Stimulated activated naive CD8-positive, alpha-beta T cell treated with anti-CD3 and anti-CD28 coated beads, Interleukin-15, amount 100 ng/mL, for 72 hours (primary cell): ENCODE measurements at regions not wholly inside any gene's neighbourhood (a gene's known extent, or its start where the extent isn't known, plus 50 kb on each side); places are given as distances from the start of the nearest gene placed in this dataset.
"Not testable (repeated sequence)": the region's sequence is repeated elsewhere in the genome, so short reads cannot be mapped to it uniquely, and the experiment has no call there.

Experiments
- ATAC-seq: fragments of 150-1000 bp; cut with Tn5 transposase; 2 replicates; pipeline ENCODE4 v1.10.0; 2021; ENCODE audit warnings: mild to moderate bottlenecking, moderate library complexity
- DNase-seq, 2 donors: peaks; one replicate each; pipeline ENCODE4 v3.0.0; 2021 to 2022
- H3K27ac Mint-ChIP-seq, 2 donors: one replicate each; pipeline ENCODE4 v1.8.0; 2022; ENCODE audit warnings: mild to moderate bottlenecking in 2 of 2, mixed read lengths in 2 of 2, moderate library complexity in 2 of 2
- H3K27me3 Mint-ChIP-seq: one replicate; pipeline ENCODE4 v1.8.0; 2022; ENCODE audit warnings: mixed read lengths
- H3K4me1 Mint-ChIP-seq: one replicate; pipeline ENCODE4 v1.8.0; 2022; ENCODE audit warnings: mild to moderate bottlenecking, mixed read lengths
- H3K4me3 Mint-ChIP-seq, 2 donors: one replicate each; pipeline ENCODE4 v1.8.0; 2022; ENCODE audit warnings: mild to moderate bottlenecking in 2 of 2, mixed read lengths in 2 of 2, moderate library complexity in 1 of 2
- H3K9me3 Mint-ChIP-seq, 2 donors: one replicate each; pipeline ENCODE4 v1.8.0; 2022; ENCODE audit warnings: mixed read lengths in 2 of 2

DNA sequence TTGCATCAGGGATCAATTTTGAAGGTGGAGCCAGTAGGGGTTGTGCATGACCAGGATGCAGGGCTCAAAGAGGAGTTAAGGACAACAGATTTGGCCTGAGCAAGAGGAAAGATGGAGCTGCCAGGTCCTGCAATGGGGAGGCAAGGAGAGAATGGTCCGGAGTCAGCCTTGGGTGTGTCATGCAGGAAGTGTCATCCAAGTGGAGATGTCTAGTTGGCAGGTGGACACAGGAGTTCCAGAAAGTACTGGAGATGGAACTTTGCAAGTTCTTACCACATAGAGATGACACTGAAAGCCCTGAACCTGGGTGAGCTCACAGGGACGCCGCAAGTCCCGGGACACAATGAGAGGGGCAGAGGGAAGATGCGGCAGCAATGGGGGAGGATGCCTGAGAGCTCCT is 525.0 kb downstream of the TP53TG3F start:
- not testable (repeated sequence) for ATAC-seq, H3K9me3 Mint-ChIP-seq, H3K27ac Mint-ChIP-seq, DNase-seq, H3K4me1 Mint-ChIP-seq, H3K4me3 Mint-ChIP-seq, H3K27me3 Mint-ChIP-seq

DNA sequence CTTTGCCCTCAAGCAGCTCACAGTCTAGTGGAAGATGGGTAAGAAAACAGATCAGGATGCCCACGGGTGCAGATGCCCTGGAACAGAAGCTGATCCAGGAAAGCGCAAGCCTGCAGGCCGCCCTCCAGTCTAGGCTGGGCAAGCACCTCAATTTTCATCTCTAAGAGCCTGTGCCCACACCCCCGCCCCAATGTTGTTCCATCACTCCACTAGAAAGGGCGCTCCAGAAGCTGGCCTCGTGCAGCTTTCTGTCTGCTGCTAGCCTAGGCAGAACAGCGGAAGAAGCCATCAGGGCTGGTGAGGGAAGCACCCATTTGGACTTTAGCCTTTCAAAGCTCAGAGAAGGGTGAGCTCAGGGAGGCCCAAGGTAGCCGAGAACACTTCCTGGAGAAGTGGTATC is 527.1 kb downstream of the TP53TG3F start:
- not testable (repeated sequence) for H3K27me3 Mint-ChIP-seq, H3K27ac Mint-ChIP-seq, ATAC-seq

DNA sequence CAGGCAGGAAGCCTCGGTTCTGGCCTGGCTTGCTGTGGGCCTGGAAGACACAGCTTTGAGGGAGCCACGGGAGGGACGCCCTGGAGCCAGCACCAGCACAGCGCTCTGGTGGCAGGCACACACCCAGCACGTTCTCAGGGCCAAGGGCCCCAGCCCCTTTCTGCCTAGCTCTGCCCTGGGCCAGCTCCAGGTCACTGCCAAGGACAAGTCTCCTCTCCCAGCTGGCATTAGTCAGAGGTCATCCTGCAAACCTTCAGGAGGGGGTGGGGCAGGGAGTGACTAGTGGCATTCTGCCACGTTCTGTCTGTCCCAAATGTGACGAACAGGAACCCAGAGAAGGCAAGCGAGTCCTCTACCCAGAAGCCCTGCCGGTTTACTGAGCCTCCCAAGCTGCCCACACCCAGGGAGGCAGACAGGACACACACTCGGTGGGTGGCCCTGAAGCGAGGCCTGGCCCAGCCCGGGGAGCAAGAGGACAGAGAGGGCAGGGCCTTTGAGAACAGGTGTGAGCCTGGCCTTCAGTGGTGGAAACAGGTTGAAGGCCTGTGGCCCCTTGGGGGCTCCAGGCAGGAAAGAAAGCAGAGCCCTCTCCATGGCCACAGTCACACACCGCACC is 528.0 kb downstream of the TP53TG3F start:
- not testable (repeated sequence) for H3K27me3 Mint-ChIP-seq, H3K27ac Mint-ChIP-seq, ATAC-seq, H3K9me3 Mint-ChIP-seq, H3K4me3 Mint-ChIP-seq, DNase-seq, H3K4me1 Mint-ChIP-seq

More for the DNA sequence above, 527.1 kb downstream of the TP53TG3F start:
- not testable (repeated sequence) for H3K4me1 Mint-ChIP-seq, H3K4me3 Mint-ChIP-seq, DNase-seq, H3K9me3 Mint-ChIP-seq

DNA sequence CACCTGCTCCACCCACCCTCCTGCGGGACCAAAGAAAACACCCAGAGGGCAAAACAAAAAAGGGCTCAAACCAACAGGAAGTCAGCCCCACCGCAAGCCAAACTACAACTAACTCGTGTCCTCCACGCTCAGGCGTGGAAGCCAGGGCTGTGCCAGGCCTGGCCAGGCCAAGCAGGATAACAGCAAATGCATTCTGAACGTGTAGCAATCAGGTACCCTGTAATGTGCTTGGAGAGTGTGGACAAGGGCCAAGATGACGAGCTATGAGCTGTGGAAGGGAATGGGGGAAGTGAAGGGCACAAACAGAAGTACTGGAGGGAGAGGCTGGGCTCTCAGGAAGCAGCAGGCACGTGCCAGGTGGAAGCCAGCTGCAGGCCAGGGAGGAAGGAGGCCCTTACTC is 528.6 kb downstream of the TP53TG3F start:
- ATAC-seq, H3K4me1 Mint-ChIP-seq, DNase-seq, H3K27me3 Mint-ChIP-seq, H3K27ac Mint-ChIP-seq, H3K4me3 Mint-ChIP-seq, H3K9me3 Mint-ChIP-seq: not testable (repeated sequence)

DNA sequence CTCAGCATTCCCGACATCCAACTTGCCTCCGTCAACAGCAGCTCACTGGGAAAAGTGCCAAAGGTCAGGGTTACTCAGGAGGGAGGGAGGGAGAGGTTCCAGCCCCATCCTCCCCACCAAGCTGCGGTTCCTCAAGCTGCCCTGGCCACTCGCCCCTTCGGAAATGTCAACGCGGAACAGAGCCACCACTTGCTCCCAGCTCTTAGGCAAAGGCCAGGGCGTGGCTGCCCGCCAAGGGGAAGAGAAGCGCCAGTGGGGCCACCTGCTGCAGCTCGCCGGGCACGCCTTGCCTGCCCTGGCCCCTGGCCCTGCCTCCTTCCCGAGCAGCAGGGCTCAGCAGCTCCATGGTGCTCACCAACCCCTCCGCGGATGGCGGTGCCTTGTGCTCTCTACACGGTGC is 531.1 kb downstream of the TP53TG3F start:
- not testable (repeated sequence) for ATAC-seq, H3K27me3 Mint-ChIP-seq, H3K27ac Mint-ChIP-seq, H3K4me1 Mint-ChIP-seq, H3K4me3 Mint-ChIP-seq, DNase-seq, H3K9me3 Mint-ChIP-seq

DNA sequence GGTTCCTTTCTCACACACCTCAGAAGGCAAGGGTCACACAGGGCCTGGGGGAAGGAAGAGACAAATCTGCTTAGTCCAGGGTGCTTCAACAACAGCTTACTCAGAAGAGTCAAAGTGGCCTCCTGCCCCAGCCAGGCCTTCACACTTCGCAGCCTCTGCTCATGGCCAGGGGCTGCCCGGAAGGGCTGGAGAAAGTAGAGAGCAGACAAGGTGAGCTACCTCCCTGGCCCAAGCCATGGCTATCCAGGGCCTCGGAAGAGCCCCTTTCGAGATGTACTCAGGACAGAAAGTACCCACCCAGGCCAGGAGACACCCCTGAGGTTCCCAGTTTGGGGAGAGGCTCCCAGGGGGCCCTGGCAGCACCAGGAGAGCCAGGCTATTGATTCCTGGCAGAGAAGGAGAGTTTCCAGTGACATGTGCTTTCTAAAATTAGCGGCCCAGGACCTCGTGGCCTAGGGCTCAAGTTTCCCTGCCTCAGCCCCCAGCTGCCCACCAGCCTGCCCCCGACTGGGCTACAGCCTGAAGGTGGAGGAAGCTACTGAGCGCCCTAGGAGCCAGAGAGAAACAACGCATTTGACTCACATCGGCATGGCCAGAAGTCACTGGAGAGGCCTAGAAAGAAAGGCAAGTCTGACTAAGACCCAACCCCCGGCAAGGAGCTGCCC is 533.2 kb downstream of the TP53TG3F start:
- not testable (repeated sequence) for ATAC-seq, DNase-seq, H3K9me3 Mint-ChIP-seq, H3K4me3 Mint-ChIP-seq, H3K27me3 Mint-ChIP-seq, H3K4me1 Mint-ChIP-seq, H3K27ac Mint-ChIP-seq

DNA sequence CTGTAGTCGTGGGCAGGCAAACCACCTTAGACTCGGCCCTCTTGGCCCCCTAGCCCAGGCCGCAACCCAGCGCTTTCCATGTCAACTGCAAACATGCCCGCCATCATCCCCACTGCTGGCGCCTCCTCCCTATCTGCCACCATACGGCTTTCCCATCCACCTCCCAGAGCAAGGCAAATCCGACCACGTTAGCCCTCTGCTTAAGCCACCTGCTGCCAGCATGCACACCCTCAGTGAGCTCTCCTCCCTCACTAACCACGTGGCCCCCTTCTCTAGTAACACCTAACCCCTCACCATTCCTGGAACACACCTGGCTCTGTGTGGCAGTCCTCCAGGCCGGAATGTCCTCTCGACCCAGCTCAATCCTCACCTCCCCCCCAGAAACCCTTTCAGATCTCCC is 534.8 kb downstream of the TP53TG3F start:
- H3K27me3 Mint-ChIP-seq, H3K9me3 Mint-ChIP-seq, DNase-seq, H3K4me3 Mint-ChIP-seq, H3K4me1 Mint-ChIP-seq, H3K27ac Mint-ChIP-seq, ATAC-seq: not testable (repeated sequence)

DNA sequence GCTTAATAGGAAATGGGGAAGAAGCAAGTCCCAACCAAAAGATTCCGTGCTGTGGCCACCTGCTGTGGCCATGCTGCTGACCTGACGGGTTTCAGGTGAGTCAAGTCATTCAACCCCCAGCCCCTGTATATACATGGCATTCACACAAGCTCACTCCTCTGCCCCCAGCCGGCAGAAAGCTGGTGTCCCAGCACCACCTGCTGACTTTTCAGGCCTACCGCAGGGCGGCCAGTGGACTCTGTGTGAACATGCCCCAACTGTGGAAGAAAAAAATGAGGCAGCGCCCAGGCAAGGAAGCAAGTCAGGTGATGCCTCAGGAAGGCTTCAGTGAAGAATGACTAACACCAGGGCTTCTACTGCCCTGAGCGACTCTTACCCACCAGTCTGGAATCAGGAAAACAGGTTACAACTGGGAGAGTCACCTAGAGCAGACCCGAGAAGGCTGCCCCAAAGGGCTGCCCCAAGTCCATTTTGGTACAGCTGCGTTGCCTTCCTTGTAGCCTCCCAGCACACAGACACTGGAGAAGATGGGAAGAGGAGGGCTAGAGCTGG is 536.5 kb downstream of the TP53TG3F start:
- H3K9me3 Mint-ChIP-seq, H3K4me3 Mint-ChIP-seq, ATAC-seq, H3K27me3 Mint-ChIP-seq, H3K4me1 Mint-ChIP-seq, DNase-seq, H3K27ac Mint-ChIP-seq: not testable (repeated sequence)

DNA sequence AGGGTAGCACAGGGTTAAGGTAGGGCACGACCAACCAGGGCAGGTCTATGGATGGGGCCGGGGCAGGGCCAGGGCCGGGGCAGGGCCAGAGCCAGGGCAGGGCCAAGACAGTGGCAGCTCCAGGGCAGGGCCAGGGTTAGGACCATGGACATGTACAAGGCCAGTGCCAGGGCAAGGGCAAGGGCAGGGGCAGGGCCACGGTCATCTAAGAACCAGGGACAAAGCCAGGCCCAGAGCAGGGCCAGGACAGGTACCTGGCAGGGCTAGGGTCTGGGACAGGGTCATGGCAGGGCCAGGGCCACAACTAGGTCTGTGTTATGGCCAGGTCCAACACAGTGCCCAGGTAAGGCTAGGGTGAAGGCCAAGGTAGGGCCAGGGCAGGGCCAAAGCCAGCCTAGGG is 541.8 kb downstream of the TP53TG3F start:
- DNase-seq, ATAC-seq, H3K27ac Mint-ChIP-seq, H3K27me3 Mint-ChIP-seq, H3K9me3 Mint-ChIP-seq, H3K4me1 Mint-ChIP-seq, H3K4me3 Mint-ChIP-seq: not testable (repeated sequence)

DNA sequence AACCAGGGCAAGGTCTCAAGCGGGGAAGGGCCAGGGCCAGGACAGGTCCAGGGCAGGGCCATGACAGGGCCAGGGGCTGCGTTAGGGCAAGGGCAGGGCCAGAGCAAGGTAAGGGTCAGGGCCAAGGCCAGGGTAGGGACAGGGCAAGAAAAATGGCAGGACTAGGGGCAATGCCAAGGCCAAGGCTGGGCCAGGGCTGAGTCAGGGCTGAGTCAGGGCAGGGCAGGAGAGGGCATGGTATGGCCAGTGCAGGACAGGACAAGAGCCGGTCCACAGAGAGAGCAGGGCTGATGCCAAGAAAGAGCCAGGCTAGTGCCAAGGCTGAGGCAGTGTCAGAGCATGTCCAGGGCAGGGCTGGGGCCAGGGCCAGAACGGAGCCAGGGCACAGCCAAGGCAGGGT is 542.5 kb downstream of the TP53TG3F start:
- H3K4me1 Mint-ChIP-seq, H3K9me3 Mint-ChIP-seq, ATAC-seq, DNase-seq, H3K27me3 Mint-ChIP-seq, H3K4me3 Mint-ChIP-seq, H3K27ac Mint-ChIP-seq: not testable (repeated sequence)

DNA sequence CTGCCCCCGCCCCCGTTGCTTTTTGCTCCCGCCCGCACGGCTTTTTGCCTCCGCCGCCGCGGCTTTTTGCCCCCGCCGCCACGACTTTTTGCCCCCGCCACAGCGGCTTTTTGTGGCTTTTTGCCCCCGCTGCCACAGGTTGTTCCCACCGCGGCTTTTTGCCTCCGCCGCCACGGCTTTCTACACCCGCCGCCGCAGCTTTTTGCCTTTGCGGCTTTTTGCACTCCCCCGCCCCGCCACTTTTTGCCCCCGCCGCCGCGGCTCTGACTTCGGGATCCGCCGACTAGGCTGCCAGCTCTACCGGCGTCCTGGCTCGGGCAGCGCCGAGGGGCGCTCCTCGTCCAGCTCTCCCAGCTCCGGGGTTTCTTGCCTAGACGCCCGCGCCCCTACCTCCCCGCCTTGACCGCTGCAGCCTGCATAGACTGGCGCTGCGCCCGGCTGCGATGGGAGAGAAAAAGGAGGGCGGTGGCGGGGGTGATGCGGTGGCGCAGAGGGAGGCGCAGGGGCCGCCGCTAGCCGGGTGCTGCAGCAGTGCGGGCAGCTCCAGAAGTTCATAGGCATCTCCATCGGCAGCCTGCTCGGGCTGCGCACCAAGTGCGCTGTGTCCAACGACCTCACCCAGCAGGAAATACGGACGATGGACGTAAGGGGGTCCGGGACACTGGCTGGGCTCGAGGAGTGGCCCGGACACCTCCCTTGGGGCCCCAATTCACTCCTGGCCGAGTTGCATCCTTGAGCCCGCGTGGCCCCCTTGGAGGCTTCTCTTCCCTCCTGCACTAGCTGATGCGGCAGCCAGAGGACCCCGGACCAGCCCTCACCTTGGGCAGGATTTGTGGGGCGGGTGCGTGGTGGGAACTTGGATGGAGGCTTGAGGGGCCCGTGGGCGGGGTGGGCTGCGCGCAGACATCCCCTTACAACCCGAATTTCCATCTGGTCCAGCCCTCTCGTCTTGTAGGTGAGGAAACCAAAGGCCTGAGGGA is 555.7 kb downstream of the TP53TG3F start:
- H3K4me1 Mint-ChIP-seq, H3K27me3 Mint-ChIP-seq, H3K4me3 Mint-ChIP-seq, ATAC-seq, H3K27ac Mint-ChIP-seq, DNase-seq: not testable (repeated sequence)
- H3K9me3 Mint-ChIP-seq, result peaks cover 6 to 10% of the 10 kb centered on the region in 2 donors

DNA sequence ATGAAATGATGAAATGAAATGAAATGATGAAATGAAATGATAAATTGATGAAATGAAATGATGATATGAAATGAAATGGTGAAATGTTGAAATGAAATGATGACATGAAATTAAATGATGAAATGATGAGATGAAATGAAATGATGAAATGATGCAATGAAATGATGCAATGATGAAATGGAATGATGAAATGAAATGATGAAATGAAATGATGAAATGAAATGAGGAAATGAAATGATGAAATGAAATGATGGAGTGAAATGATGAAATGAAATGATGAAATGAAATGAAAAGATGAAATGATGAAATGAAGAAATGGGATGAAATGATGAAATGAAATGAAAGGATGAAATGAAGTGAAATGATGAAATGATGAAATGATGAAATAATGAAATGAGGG is 558.9 kb downstream of the TP53TG3F start:
- H3K27ac Mint-ChIP-seq, result peak overlapping the region in 1 of 2 donors; percentile 72
- not testable (repeated sequence) for H3K27me3 Mint-ChIP-seq, ATAC-seq, H3K4me1 Mint-ChIP-seq, H3K4me3 Mint-ChIP-seq, DNase-seq
- H3K9me3 Mint-ChIP-seq, result peaks cover 20% of the 10 kb centered on the region in 2 donors

DNA sequence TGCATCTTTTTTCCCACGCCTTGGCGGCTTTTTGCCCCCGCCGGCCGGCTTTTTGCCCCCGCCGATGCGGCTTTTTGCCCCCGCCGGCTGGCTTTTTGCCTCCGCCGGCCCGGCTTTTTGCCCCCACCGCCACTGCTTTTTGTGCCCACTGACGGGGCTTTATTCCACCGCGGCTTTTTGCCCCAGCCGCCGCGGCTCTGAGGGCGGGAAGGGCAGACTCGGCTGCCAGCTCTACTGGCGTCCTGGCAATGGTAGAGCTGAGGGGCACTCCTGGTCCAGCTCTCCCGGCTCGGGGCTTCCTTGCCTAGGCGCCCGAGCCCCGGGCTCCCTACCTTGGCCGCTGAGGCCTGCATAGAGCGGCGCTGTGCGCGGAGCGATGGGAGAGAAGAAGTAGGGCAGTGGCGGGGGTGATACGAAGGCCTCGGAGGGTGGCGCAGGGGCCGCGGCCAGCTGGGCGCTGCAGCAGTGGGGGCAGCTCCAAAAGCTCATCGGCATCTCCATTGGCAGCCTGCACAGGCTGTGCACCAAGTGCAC is 591.4 kb downstream of the TP53TG3F start:
- no peaks in the 10 kb centered on the region for H3K4me1 Mint-ChIP-seq
- ATAC-seq (no peak), DNase-seq (no peak)
- no peak overlapping the region for H3K4me3 Mint-ChIP-seq
- H3K27ac Mint-ChIP-seq, result no peak overlapping the region
- H3K9me3 Mint-ChIP-seq, result peaks cover 21 to 26% of the 10 kb centered on the region in 2 donors
- H3K27me3 Mint-ChIP-seq, result no peaks in the 10 kb centered on the region

DNA sequence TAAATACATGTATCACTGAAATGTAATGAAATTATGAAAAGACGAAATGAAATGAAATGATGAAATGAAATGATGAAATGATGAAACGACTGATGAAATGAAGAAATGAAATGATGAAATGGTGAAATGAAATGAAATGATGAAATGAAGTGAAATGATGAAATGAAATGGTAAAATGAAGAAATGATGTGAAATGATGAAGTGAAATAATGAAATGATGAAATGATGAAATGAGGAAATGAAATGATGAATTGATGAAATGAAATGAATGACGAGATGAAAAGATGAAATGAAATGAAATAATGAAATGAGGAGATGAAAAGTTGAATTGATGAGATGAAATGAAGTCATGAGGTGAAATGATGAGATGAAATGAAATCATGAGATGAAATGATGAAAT is 594.7 kb downstream of the TP53TG3F start:
- H3K4me1 Mint-ChIP-seq, result no peaks in the 10 kb centered on the region
- H3K9me3 Mint-ChIP-seq, result peaks cover 18 to 19% of the 10 kb centered on the region in 2 donors
- H3K4me3 Mint-ChIP-seq, result no peak overlapping the region
- H3K27ac Mint-ChIP-seq, result peak overlapping the region in 1 of 2 donors; percentile 34
- H3K27me3 Mint-ChIP-seq, result no peaks in the 10 kb centered on the region
- DNase-seq (no peak), ATAC-seq (no peak)

DNA sequence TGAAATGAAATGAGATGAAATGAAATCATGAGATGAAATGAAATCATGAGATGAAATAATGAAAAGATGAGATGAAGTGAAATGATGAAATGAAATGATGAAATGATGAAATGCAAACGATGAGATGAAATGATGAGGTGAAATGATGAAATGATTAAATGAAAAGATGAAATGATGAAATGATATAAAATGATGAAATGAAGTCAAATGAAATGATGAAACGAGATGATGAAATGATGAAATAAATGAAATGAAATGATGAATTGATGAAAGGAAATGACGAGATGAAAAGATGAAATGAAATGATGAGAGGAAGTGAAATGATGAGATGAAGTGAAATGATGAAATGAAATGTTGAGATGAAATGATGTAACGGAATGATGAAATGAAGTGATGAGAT is 595.6 kb downstream of the TP53TG3F start:
- no peak overlapping the region for H3K27ac Mint-ChIP-seq
- no peaks in the 10 kb centered on the region for H3K27me3 Mint-ChIP-seq
- H3K4me1 Mint-ChIP-seq, result no peaks in the 10 kb centered on the region
- H3K9me3 Mint-ChIP-seq, result peaks cover 18 to 19% of the 10 kb centered on the region in 2 donors
- no peak for ATAC-seq
- no peak for DNase-seq
- no peak overlapping the region for H3K4me3 Mint-ChIP-seq
